HG03558 (cell line): ENCODE measurements at regions not wholly inside any gene's neighbourhood (a gene's known extent, or its start where the extent isn't known, plus 50 kb on each side); places are given as distances from the start of the nearest gene placed in this dataset.
"Not testable (repeated sequence)": the region's sequence is repeated elsewhere in the genome, so short reads cannot be mapped to it uniquely, and the experiment has no call there.

Experiments used
- ATAC-seq: cut with Tn5 transposase; IDR thresholded peaks from one replicate; pipeline ENCODE4 v1.9.1; 2021; ENCODE audit warnings: moderate number of reproducible peaks; ENCODE audit not compliant: unreplicated experiment; ENCODE audit errors: extremely low read depth

DNA sequence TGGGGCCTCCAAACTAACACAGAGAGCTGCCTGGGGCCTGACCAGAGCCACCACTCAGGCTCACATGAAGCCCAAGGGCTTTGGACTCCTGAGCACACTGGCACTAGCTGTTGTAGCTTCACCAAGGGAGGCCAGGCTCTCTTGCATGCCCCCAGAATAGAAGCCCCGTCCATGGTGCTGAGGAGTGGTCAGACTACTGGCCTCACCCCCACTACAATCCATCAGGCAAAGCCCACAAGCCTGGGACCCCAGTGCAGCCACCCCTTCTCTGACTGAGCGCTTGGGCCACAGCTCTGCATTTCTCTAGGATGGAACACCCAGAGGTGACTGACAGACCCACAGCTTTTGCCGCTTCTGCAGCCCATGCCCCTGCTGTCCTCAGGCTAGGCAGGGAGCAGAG, 180.8 kb downstream of the PYDC2 start:
- no peak for ATAC-seq

DNA sequence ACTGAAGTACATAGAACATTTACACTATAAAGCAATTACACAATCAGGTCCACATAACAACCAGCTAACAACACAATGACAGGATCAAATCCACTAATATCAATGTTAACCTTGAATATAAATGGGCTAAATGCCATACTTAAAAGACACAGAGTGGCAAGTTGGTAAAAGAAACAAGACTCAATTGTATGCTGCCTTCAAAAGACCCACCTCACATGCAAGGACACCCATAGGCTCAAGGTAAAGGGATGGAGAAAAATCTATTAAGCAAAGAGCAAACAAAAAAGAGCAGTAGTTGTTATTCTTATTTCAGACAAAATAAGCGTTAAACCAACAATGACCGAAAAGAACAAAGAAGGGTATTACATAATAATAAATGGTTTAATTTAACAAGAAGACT, 183.3 kb downstream of the PYDC2 start:
- ATAC-seq = no peak

DNA sequence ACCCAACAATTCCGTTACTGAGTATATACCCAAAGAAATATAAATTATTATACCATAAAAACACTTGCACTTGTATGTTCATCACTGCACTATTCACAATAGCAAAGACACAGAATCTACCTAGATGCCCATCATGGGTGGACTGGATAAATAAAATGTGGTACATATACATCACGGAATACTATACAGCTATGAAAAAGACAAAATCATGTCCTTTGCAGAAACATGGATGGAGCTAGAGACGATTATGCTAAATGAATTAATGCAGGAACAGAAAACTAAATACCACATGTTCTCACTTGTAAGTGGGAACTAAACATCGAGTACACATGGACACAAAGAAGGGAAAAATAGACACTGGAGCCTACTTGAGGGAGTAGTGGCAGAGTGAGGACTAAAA, 185.3 kb downstream of the PYDC2 start:
- ATAC-seq = no peak

DNA sequence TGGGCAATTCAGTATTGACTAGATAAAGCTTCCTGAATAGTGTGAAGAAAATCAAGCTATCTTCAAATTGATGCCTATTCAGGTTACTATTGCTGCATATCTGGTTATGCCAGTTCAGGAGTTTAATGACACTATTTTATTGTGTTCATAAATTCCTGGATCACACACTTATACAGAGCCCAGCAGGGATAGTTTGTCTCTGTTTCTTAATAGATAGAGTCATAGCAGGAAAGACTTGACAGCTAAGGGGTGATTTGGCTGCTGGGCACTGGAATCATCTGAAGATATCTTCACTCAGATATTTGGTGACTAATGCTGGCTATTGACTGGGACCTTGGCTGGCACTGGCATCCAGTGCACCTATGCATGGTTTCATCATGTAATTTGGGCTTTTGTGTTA, 187.8 kb downstream of the PYDC2 start:
- ATAC-seq = no peak

DNA sequence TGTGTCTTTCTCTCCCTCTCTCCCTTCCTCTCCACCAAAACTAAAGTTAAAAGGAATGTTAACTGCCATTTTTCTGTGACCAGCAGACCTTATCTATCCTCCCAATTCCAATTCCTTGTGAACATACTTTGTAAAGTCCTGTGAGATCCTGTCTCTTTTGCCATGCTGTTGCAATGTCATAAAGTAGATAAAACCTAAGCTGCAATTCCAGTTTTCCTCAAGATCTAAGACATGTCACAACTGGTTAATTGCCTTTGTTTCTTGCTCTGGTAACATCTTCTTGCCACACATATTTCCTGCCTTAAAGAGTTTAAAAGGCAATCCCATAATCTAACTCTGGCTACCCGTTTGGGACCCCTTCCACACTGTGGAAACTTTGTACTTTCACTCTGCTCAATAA, 188.7 kb downstream of the PYDC2 start:
- ATAC-seq = no peak

DNA sequence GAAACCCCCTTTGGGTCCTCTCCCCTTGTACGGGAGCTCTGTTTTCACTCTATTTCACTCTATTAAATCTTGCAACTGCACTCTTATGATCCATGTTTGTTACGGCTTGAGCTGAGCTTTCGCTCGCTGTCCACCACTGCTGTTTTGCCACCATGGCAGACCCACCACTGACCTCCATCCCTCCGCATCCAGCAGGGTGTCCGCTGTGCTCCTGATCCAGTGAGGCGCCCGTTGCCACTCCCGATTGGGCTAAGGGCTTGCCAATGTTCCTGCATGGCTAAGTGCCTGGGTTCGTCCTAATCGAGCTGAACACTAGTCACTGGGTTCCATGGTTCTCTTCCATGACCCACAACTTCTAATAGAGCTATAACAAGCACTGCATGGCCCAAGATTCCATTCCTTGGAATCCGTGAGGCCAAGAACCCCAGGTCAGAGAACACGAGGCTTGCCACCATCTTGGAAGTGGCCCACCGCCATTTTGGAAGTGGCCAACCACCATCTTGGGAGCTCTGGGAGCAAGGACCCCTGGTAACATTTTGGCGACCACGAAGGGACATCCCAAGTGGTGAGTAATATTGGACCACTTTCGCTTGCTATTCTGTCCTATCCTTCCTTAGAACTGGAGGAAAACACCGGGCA, 197.9 kb downstream of the PYDC2 start:
- not testable (repeated sequence) for ATAC-seq

DNA sequence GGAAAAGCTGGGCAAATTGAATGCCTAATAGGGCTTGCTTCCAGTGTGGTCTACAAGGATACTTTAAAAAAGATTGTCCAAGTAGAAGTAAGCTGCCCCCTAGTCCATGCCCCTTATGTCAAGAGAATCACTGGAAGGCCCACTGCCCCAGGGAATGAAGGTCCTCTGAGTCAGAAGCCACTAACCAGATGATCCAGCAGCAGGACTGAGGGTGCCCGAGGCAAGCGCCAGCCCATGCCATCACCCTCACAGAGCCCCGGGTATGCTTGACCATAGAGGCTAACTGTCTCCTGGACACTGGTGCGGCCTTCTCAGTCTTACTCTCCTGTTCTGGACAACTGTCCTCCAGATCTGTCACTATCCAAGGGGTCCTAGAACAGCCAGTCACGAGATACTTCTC, 201.2 kb downstream of the PYDC2 start:
- ATAC-seq = not testable (repeated sequence)

DNA sequence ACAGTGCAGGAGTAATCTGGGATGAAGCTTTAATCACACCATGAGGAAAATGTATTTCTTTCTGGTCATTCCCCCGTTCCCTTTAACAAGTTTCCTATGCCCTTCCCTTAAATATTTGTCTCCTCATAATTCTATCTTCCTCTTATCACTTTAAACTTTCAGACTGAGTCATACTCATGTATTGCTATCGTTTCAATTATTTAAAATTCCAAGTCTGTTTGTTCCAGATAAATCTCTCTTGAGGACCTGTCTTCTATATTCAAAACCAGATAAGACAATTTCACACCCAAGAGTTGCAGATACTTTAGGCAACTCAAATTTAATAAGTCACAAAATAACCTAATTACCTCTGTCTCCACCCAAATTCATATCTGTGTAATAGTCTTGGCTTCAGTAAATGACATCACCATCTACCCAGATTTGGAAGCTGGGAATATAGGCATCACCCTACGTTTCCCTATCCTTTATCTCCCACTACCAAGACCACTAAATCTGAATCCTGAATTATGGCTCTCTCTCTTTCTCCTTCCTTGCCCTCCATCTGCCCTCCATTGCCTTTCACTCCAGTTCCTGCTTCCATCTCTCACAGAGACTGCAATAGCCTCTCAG, 220.1 kb downstream of the PYDC2 start:
- no peak for ATAC-seq

DNA sequence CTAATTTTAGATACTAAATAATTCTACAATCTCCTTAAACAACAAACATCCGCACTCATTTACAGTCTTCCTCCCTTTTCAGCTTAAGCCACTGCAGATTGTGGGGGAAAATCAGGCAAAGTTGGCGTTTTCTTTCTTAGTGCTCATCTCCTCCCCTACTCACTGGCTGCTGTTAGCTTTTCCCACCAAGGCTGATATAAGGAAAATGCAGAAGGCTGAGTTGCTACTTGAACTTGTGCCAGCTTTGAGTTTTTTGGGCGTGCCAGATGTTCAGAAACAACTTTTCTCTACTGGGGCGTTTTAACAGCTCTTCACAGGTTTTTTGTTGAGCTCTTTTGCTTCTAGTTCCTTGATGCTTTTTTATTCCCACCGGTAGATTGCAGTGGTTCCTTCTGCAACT, 222.0 kb downstream of the PYDC2 start:
- no peak for ATAC-seq

DNA sequence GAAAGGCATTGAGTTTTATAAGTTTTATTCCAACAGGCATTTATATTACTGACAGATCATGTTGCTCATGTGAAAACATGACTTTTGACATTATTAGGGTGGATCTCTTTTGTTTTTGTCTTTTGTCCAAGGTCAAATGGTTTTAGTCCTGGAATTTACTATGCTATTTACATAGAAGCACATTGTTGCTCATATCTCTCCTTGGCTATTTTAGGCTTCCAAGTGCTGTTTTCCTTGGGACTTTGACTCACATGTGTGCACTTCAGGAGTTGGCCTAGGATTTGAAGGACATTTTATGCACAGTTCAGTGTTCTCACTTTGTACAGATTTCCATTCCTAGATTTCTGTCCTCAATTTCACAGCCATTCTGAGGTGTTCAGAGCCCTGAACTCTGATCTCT, 225.7 kb downstream of the PYDC2 start:
- no peak for ATAC-seq

DNA sequence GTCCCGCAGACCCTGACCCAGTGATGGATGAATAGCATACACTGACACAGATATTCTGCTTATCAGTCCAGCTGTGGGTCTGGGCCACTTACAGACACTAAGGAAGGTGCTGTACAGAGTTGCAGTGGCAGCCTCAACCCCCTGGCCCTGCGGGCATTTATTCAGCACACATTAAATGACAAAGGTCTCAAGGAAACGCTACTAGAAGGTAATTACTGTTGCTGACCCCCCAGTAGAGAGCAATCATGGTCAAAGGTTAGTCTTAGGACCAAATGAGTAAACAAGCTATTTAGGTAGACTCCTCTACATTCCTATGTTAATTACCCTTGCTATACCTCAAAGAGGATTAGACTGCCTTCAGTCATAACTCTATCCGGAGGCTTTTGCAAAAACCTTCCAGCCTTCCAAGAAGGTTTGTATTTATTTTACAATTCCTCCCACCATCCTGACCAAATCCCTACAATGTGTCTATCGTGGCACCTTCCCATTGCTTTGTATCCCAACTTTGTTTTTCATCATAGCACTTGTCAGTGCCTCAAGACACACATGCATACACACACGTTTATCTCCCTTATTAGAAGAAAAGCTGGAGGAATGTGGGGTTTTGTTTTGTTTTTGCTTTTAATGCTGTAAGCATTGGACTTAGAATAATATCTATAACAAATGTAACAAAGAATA, 227.9 kb downstream of the PYDC2 start:
- ATAC-seq = no peak

DNA sequence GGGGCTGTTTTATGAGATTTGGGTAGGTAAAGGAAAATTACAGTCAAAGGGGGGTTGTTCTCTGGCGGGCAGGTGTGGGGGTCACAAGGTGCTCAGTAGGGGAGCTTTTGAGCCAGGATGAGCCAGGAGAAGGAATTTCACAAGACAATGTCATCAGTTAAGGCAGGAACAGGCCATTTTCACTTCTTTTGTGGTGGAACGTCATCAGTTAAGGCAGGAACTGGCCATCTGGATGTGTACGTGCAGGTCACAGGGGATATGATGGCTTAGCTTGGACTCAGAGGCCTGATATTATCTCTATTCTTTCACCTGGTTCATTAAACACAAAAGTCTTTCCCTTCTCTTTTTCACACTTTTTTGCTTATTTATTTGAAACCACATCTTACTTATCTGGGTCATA, 230.2 kb downstream of the PYDC2 start:
- not testable (repeated sequence) for ATAC-seq

DNA sequence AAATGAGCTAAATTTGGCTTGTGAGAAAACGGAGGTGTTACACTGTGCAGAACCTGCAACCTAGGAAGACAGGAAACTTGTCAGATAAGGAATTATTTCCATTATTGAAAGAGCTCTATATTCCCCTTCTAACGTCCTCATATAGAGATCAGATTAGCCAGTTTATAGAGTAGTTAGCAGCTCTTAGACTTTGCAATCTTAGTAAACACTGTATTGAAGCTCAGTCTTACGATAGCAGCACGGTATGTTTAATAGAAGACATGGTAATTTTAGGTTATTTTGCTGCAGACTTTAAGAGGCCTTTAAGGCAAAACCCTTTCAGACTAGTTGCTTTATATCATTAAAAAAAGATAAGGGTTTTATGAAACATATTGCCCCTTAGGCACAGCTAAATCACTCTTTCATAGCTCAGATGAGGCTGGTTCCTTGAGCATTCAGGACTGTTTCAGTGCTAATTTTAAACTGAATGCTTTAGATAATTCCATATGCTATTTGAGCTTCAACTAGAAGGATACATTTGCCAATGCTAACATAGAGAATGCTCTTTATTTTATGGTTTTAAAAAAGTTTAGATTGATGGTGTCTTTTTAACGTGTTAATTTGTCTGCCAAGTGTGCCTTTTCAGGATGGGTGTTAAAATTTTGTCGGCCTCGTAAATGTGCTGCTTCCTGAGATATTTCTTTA, 234.3 kb downstream of the PYDC2 start:
- ATAC-seq = no peak

DNA sequence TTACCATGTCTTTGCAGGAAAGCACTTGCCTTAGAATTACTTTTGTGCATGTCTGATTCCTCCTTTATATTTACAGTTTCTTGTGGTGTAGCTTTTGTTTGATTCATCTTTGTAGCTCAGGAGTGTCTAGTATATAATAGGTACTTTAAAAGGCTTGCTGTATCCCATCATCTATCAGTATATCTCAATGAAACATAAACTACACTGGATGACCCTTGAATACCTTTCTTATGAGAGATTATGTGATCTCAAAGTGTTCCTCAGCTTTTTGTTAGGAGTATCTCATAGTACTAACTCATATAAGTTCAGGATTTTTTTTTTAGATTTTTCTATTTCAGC, 234.8 kb downstream of the PYDC2 start:
- ATAC-seq = no peak

DNA sequence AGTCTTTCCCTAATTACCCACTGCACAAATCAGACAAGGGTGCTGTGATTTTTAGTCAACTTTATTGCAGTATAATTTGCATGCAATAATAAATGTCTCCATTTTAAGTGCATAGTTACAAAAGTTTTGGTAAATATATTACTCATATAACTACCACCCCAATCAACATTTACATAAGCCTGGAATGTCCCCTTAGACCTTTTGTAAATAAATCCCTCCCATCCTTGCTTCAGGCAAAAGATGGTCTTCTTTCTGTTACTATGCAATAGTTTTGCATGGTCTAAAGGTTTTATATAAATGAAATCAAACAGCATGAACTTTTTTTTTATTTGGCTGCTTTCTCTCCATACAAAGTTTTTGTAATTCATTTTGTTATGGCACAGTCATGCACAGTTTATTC, 235.4 kb downstream of the PYDC2 start:
- no peak for ATAC-seq

DNA sequence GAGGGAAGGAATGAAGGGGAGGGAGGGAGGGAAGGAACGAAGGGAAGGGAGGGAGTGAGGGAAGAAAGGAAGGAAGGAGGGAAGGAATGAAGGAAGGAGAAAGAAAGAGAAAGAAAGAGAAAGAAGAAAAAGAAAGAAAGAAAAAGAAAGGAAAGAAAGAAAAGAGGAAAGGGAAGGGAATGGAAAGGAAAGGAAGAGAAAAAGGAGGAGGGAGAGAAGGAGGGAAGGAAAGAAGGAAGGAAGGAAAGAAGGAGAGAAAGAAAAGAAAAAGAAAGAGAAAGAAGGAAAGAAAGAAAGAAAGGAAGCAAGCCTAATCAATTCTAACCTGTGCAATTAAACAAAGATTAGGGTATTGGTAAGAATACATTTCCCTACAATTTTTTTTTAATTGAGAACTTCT, 238.6 kb downstream of the PYDC2 start:
- ATAC-seq = no peak

DNA sequence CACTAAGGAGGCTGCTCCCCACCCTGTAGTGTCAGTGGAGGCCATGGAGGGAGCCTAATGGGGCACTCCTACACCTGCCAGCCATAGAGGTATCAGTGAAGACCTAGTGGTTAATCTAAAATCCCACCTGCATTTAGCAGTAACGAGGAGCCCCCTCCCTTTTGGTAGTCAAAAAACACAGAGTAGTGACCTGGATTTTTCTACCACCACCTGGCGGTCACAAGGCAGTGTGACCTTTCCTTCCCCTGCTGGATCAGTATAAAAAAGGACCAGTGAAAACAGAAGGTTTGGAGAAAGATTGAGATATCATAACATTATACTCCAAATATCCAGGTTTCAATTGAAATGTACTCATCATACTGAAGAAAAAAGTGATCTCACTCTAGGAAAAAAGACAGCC, 241.2 kb downstream of the PYDC2 start:
- no peak for ATAC-seq

DNA sequence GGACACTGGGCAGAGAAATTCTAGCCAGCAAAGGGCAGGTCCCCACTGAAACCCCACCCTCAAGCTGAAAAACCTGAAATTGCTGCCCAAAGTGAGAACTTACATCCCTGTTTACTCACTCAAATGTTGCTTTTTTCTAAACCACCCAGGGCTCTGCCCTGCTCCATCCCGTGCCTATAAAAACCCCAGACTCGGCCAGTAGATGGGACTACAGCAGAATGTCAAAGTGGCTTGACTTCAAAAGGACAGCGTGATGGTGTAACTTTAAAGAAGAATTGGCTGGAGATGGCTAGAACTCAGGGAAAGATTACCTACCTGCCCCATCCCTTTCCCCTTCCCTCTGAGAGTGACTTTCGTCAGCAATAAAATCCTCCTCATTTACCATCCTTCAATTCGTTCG, 246.9 kb downstream of the PYDC2 start:
- ATAC-seq = no peak

DNA sequence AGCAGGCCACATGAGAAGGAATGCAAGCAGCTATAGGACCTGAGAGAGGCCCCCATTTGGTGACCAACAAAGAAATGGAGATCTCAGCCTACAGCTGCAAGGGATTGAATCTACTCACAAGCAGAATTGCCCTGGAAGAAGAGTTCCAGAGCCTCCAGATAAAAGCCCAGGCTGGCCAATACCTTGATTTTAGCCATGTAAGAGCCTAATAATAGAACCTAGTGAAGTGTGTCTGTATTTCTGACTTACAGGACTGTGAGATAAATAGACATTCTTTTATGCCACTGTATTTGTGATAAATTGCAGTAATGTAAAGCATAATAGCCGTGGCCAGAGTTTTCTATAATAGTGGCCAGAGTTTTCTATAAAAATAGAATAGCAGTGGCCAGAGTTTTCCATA, 254.6 kb downstream of the PYDC2 start:
- ATAC-seq = no peak

DNA sequence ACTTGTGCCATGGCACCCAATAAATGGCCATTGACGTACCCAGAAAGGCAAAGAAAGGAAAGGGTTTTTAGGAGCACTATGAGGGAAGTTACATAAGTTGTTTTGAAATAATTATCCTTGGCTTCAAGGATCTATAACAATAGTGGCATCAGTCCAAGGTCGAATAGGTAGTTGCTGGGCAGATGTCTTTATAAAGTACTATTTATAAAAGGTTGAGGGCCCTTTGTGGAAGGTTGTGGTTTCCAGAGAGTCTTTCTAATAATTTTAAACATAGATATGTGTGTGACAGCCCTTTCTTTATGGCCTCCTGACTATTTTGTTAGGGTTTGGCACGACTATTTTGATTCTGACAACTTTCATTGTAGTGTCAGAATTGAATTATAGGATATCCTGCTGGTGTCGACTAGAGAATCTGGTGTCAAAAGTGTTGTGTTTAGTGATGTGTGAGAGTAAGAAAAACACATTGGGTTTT, 260.5 kb downstream of the PYDC2 start:
- no peak for ATAC-seq

DNA sequence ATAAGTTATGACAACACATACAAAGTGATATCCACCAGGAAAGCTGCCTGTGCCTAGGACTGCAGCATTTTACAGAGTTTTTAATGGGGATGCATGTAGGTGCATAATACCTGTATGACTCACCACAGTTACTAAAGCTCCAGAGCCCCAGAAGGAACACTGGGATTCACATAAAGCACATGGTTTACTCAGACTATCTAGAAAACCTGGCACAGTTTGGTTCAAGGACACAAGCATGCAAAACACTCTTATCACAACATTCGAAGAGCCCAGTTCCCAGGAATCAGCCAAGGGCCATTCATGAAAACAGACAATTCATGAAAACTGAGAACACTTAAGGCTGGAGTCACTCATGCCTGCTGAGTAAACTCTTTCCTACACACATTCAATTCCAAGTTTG, 261.0 kb downstream of the PYDC2 start:
- ATAC-seq = no peak
